ENCODE measurements at regions not wholly inside any gene's neighbourhood (a gene's known extent, or its start where the extent isn't known, plus 50 kb on each side); places are given as distances from the start of the nearest gene placed in this dataset.
"Not testable (repeated sequence)": the region's sequence is repeated elsewhere in the genome, so short reads cannot be mapped to it uniquely, and the experiment has no call there.

GRCh38 chr4:162523171-162523570 is 359.4 kb upstream of the FSTL5 start:
- no peak for DNase-seq
- intact Hi-C loops (cut with DNase I), result no loop called here

GRCh38 chr4:162522724-162523123 is 358.9 kb upstream of the FSTL5 start:
- intact Hi-C loops (cut with DNase I), result no loop called here
- ATAC-seq, result no peak
- no peak for DNase-seq

More at GRCh38 chr4:162523171-162523570, 359.4 kb upstream of the FSTL5 start:
- ATAC-seq, result no peak

- no peak for DNase-seq
- ATAC-seq, result no peak
- intact Hi-C loops (cut with DNase I), result no loop called here
Measured at GRCh38 chr4:162510937-162511336, 347.1 kb upstream of the FSTL5 start.

- no peak for DNase-seq
- intact Hi-C loops (cut with DNase I), result no loop called here
- ATAC-seq, result no peak
Measured at GRCh38 chr4:162510115-162510514, 346.3 kb upstream of the FSTL5 start.

- ATAC-seq (no peak), DNase-seq (no peak)
- intact Hi-C loops (cut with DNase I), result no loop called here
Measured at GRCh38 chr4:162509333-162509732, 345.5 kb upstream of the FSTL5 start.

- DNase-seq (no peak), ATAC-seq (peak in 1 of 2 donors; percentile 62)
- intact Hi-C loops (cut with DNase I), result no loop called here
Measured at GRCh38 chr4:162506253-162506652, 342.5 kb upstream of the FSTL5 start.

- ATAC-seq (no peak), DNase-seq (no peak)
- intact Hi-C loops (cut with DNase I), result no loop called here
Measured at GRCh38 chr4:162503868-162504267, 340.1 kb upstream of the FSTL5 start.

GRCh38 chr4:162502109-162502508 is 338.3 kb upstream of the FSTL5 start:
- no peak for DNase-seq
- intact Hi-C loops (cut with DNase I), result no loop called here
- ATAC-seq, result no peak

GRCh38 chr4:162499478-162499877 is 335.7 kb upstream of the FSTL5 start:
- ATAC-seq (no peak), DNase-seq (no peak)
- intact Hi-C loops (cut with DNase I), result loop anchor here in 1 of 2 donors (2.0 to 5.0 kb wide), 2 partner anchors 833 to 1048 kb away; partner anchors contain the start of gene NPY1R

GRCh38 chr4:162498168-162498567 is 334.4 kb upstream of the FSTL5 start:
- intact Hi-C loops (cut with DNase I), result loop anchor here in 1 of 2 donors (2.0 to 5.0 kb wide), 2 partner anchors 835 to 1049 kb away; partner anchors contain the start of gene NPY1R
- DNase-seq, result peak; percentile 25
- ATAC-seq, result peak; percentile 58 to 87

- intact Hi-C loops (cut with DNase I), result loop anchor here in 1 of 2 donors (2.0 to 5.0 kb wide), 2 partner anchors 835 to 1050 kb away; partner anchors contain the start of gene NPY1R
- DNase-seq (no peak), ATAC-seq (peak; percentile 75 to 88)
Measured at GRCh38 chr4:162497564-162498167, 333.9 kb upstream of the FSTL5 start.

GRCh38 chr4:162494935-162495334 is 331.1 kb upstream of the FSTL5 start:
- DNase-seq (no peak), ATAC-seq (no peak)
- intact Hi-C loops (cut with DNase I), result loop anchor here in 1 of 2 donors (5.0 kb wide), 1 partner anchor 1052 kb away; no protein-coding TSS in a partner anchor

GRCh38 chr4:162485486-162485885 is 321.7 kb upstream of the FSTL5 start:
- ATAC-seq, result no peak
- no peak for DNase-seq
- intact Hi-C loops (cut with DNase I), result no loop called here

- intact Hi-C loops (cut with DNase I), result no loop called here
- DNase-seq (no peak), ATAC-seq (no peak)
Measured at GRCh38 chr4:162475246-162475645, 311.4 kb upstream of the FSTL5 start.

GRCh38 chr4:162469977-162470376 is 306.2 kb upstream of the FSTL5 start:
- no peak for DNase-seq
- intact Hi-C loops (cut with DNase I), result no loop called here
- no peak for ATAC-seq

- DNase-seq; intact Hi-C loops (cut with DNase I); ATAC-seq: not testable (repeated sequence)
Measured at GRCh38 chr4:162465356-162465755, 301.6 kb upstream of the FSTL5 start.

GRCh38 chr4:162461952-162462351 is 298.2 kb upstream of the FSTL5 start:
- DNase-seq (no peak), ATAC-seq (no peak)
- intact Hi-C loops (cut with DNase I), result no loop called here

- ATAC-seq (no peak), DNase-seq (no peak)
- intact Hi-C loops (cut with DNase I), result no loop called here
Measured at GRCh38 chr4:162458051-162458450, 294.3 kb upstream of the FSTL5 start.

GRCh38 chr4:162457071-162457865 is 293.5 kb upstream of the FSTL5 start:
- intact Hi-C loops (cut with DNase I), result no loop called here
- ATAC-seq, result no peak
- DNase-seq, result no peak

- ATAC-seq (no peak), DNase-seq (no peak)
- intact Hi-C loops (cut with DNase I), result no loop called here
Measured at GRCh38 chr4:162456106-162456505, 292.3 kb upstream of the FSTL5 start.

Measured in left cardiac atrium (tissue), 4 donors.